Smooth muscle cell (in vitro differentiated cells): ENCODE measurements at regions not wholly inside any gene's neighbourhood (a gene's known extent, or its start where the extent isn't known, plus 50 kb on each side); places are given as distances from the start of the nearest gene placed in this dataset.

ENCODE experiments used
- DNase-seq: peaks from one replicate; lab custom pipeline; 2025; ENCODE audit not compliant: unreplicated experiment; lab: John Stamatoyannopoulos, UW
- H2AFZ ChIP-seq: fragments of 200-600 bp; sonication (generic); 2 replicates; pipeline ENCODE4 v1.6.0; 2016; ENCODE audit warnings: antibody characterized with exemption, low read depth, mild to moderate bottlenecking
- H3F3A ChIP-seq: fragments of 200-600 bp; sonication (generic); 2 replicates; pipeline ENCODE4 v1.6.0; 2017; ENCODE audit warnings: antibody characterized with exemption, low read depth
- H3K27ac ChIP-seq: fragments of 200-600 bp; sonication (generic); 2 replicates; pipeline ENCODE4 v1.5.1; 2016; ENCODE audit warnings: low read depth, mild to moderate bottlenecking
- H3K27me3 ChIP-seq: fragments of 200-600 bp; sonication (generic); 2 replicates; pipeline ENCODE4 v1.6.1; 2016; ENCODE audit warnings: low read depth, mild to moderate bottlenecking
- H3K36me3 ChIP-seq: fragments of 200-600 bp; sonication (generic); 2 replicates; pipeline ENCODE4 v1.5.1; 2016; ENCODE audit warnings: low read depth
- H3K4me1 ChIP-seq: fragments of 200-600 bp; sonication (generic); 2 replicates; pipeline ENCODE4 v1.5.1; 2016; ENCODE audit warnings: low read depth
- H3K4me2 ChIP-seq: fragments of 200-600 bp; sonication (generic); 2 replicates; pipeline ENCODE4 v1.6.0; 2016; ENCODE audit warnings: mild to moderate bottlenecking
- H3K4me3 ChIP-seq: fragments of 200-600 bp; sonication (generic); 2 replicates; pipeline ENCODE4 v1.5.1; 2016; ENCODE audit warnings: mild to moderate bottlenecking
- H3K79me2 ChIP-seq: fragments of 200-600 bp; sonication (generic); 2 replicates; pipeline ENCODE4 v1.6.0; 2016; ENCODE audit warnings: low read depth, mild to moderate bottlenecking
- H3K9ac ChIP-seq: fragments of 200-600 bp; sonication (generic); 2 replicates; pipeline ENCODE4 v1.6.0; 2016; ENCODE audit warnings: low read depth
- H3K9me3 ChIP-seq: fragments of 200-600 bp; sonication (generic); replicated peaks from 2 replicates; pipeline ENCODE4 v1.5.1; 2016; ENCODE audit warnings: low read depth
- H4K20me1 ChIP-seq: fragments of 200-600 bp; sonication (generic); 2 replicates; pipeline ENCODE4 v1.6.0; 2016; ENCODE audit warnings: low read depth
- CTCF ChIP-seq: fragments of 200-600 bp; sonication (generic); IDR thresholded peaks from 2 replicates; pipeline ENCODE4 v1.5.1; 2017; ENCODE audit warnings: borderline replicate concordance, mild to moderate bottlenecking, antibody characterized with exemption; ENCODE audit not compliant: insufficient read depth, poor library complexity, severe bottlenecking
- WGBS: methylation state at CpG from one replicate; pipeline ENCODE4 v1.1.7; 2016; ENCODE audit warnings: low lambda C conversion rate; 5-methylcytosine and 5-hydroxymethylcytosine counted together

GRCh38 chr1:97996880-97997279 is 76.0 kb upstream of the DPYD start:
- no peak for DNase-seq
- H3K36me3 ChIP-seq: no peaks in the 10 kb centered on the region
- H3K4me2 ChIP-seq: no peak overlapping the region
- no peak overlapping the region for H3K27ac ChIP-seq
- no peaks in the 10 kb centered on the region for H3K79me2 ChIP-seq
- H3K4me3 ChIP-seq: no peak overlapping the region
- H3F3A ChIP-seq: no peaks in the 10 kb centered on the region
- TF ChIP-seq CTCF: no peak
- no peak overlapping the region for H2AFZ ChIP-seq
- no peak overlapping the region for H3K9ac ChIP-seq
- H3K27me3 ChIP-seq: no peaks in the 10 kb centered on the region
- no peaks in the 10 kb centered on the region for H3K9me3 ChIP-seq
- H4K20me1 ChIP-seq: no peaks in the 10 kb centered on the region
- H3K4me1 ChIP-seq: no peaks in the 10 kb centered on the region

- Histone ChIP-seq H3K9ac (no peak overlapping the region), H3F3A (no peaks in the 10 kb centered on the region), H3K4me3 (no peak overlapping the region), H3K9me3 (no peaks in the 10 kb centered on the region), H3K4me2 (no peak overlapping the region), H3K27ac (no peak overlapping the region), H3K36me3 (no peaks in the 10 kb centered on the region), H2AFZ (no peak overlapping the region), H3K79me2 (no peaks in the 10 kb centered on the region), H4K20me1 (no peaks in the 10 kb centered on the region), H3K4me1 (no peaks in the 10 kb centered on the region), H3K27me3 (no peaks in the 10 kb centered on the region)
- no peak for TF ChIP-seq CTCF
- WGBS: 94% methylated on average over 4 of the region's 4 CpGs
- DNase-seq: no peak
Observed at GRCh38 chr1:97989094-97989680, 68.4 kb upstream of the DPYD start.

- Histone ChIP-seq H3F3A (no peaks in the 10 kb centered on the region), H3K79me2 (no peaks in the 10 kb centered on the region), H3K27me3 (no peaks in the 10 kb centered on the region), H3K4me1 (no peaks in the 10 kb centered on the region), H2AFZ (no peak overlapping the region), H3K4me3 (no peak overlapping the region), H3K36me3 (no peaks in the 10 kb centered on the region), H3K4me2 (no peak overlapping the region), H3K27ac (no peak overlapping the region), H3K9me3 (no peaks in the 10 kb centered on the region), H3K9ac (no peak overlapping the region), H4K20me1 (no peaks in the 10 kb centered on the region)
- no peak for DNase-seq
- no peak for TF ChIP-seq CTCF
- WGBS: 91% methylated on average over 15 of the region's 15 CpGs
Observed at GRCh38 chr1:97986041-97987005, 65.5 kb upstream of the DPYD start.
